GM12878 (cell line): ENCODE measurements at regions not wholly inside any gene's neighbourhood (a gene's known extent, or its start where the extent isn't known, plus 50 kb on each side); places are given as distances from the start of the nearest gene placed in this dataset.

ENCODE experiments used
- ATAC-seq: fragments of 200-7000 bp; cut with Tn5 transposase; 3 replicates; pipeline ENCODE4 v1.9.1; 2020; ENCODE audit warnings: mild to moderate bottlenecking, moderate library complexity
- BruUV-seq: library from RNA; stranded (reverse); fragments of 400-500 nt; replicated peaks from 2 replicates; lab custom pipeline; 2021; lab: Mats Ljungman, UMichigan
- CTCF ChIA-PET: fragments of 300-600 bp; sonication (Branson Sonifier 250); formaldehyde crosslinking; extraction: SDS; loops from one replicate; lab custom pipeline; 2021; ENCODE audit warnings: inconsistent platforms; lab: Yijun Ruan, JAX
- POLR2A ChIA-PET: fragments of 350-600 bp; formaldehyde crosslinking; extraction: SDS; loops from one replicate; lab custom pipeline; 2021; ENCODE audit warnings: inconsistent platforms; lab: Charles Lee
- RAD21 ChIA-PET: fragments of 300-600 bp; sonication (Branson Sonifier 250); formaldehyde crosslinking; loops from one replicate; lab custom pipeline; 2023; ENCODE audit warnings: antibody characterized with exemption; ENCODE audit not compliant: unreplicated experiment; lab: Charles Lee
- SMC1A ChIA-PET: fragments of 300-600 bp; sonication (Branson Sonifier 250); formaldehyde crosslinking; loops from one replicate; lab custom pipeline; 2023; ENCODE audit not compliant: unreplicated experiment, uncharacterized antibody; lab: Charles Lee
- DNase-seq: peaks from one replicate; pipeline ENCODE4 v3.0.0-alpha.2; 2011; ENCODE audit warnings: low read depth, low spot score
- FAIRE-seq: peaks from 3 replicates; lab custom pipeline; 2011; peaks lifted over from hg19 to GRCh38; lab: Jason Lieb, UNC
- H2AFZ ChIP-seq: 2 replicates; pipeline ENCODE4 v1.6.0; 2011; ENCODE audit warnings: low read depth, low read length, control low read depth; ENCODE audit not compliant: control insufficient read depth
- H3K27ac ChIP-seq: 2 replicates; pipeline ENCODE4 v1.5.1; 2011; ENCODE audit warnings: control low read depth; ENCODE audit not compliant: control insufficient read depth, insufficient read depth
- H3K27me3 ChIP-seq, 2 experiments: replicated peaks in 1 of 2; 2 replicates each; pipeline versions ENCODE4 v1.6.0 to v1.6.1; 2011; ENCODE audit warnings: low read length in 1 of 2; ENCODE audit not compliant: control insufficient read depth in 2 of 2, insufficient read depth in 2 of 2
- H3K36me3 ChIP-seq, 2 experiments: 2 replicates each; pipeline ENCODE4 v1.5.1; 2011; ENCODE audit warnings: low read length in 1 of 2; ENCODE audit not compliant: control insufficient read depth in 2 of 2, insufficient read depth in 2 of 2
- H3K4me1 ChIP-seq: 2 replicates; pipeline ENCODE4 v1.6.1; 2011; ENCODE audit warnings: mild to moderate bottlenecking, low read length, moderate library complexity, mixed read lengths; ENCODE audit not compliant: control insufficient read depth, insufficient read depth
- H3K4me2 ChIP-seq: 2 replicates; pipeline ENCODE4 v1.6.0; 2011; ENCODE audit warnings: control low read depth; ENCODE audit not compliant: control insufficient read depth, insufficient read depth
- H3K4me3 ChIP-seq: fragments of 200-600 bp; sonication (generic); 2 replicates; pipeline ENCODE4 v1.5.1; 2016
- H3K79me2 ChIP-seq: 2 replicates; pipeline ENCODE4 v1.6.0; 2011; ENCODE audit warnings: low read length; ENCODE audit not compliant: control insufficient read depth, insufficient read depth
- H3K9ac ChIP-seq: 2 replicates; pipeline ENCODE4 v1.8.0; 2011; ENCODE audit warnings: low read length, control low read depth, mixed read lengths; ENCODE audit not compliant: control insufficient read depth, insufficient read depth
- H3K9me3 ChIP-seq: replicated peaks from 3 replicates; pipeline ENCODE4 v1.5.1; 2011; ENCODE audit warnings: mild to moderate bottlenecking, low read length; ENCODE audit not compliant: control insufficient read depth, insufficient read depth
- H4K20me1 ChIP-seq: 2 replicates; pipeline ENCODE4 v1.6.0; 2011; ENCODE audit not compliant: control insufficient read depth, insufficient read depth
- EZH2 ChIP-seq: IDR thresholded peaks from 2 replicates; pipeline ENCODE4 v1.6.1; 2012; ENCODE audit warnings: low read depth, mild to moderate bottlenecking, control low read depth, inconsistent platforms, low read length, borderline replicate concordance; ENCODE audit not compliant: control insufficient read depth
- GABPA ChIP-seq: IDR thresholded peaks from 2 replicates; pipeline ENCODE4 v1.6.1; 2014; ENCODE audit warnings: antibody characterized with exemption, low read depth, mild to moderate bottlenecking, inconsistent platforms
- HCFC1 ChIP-seq: fragments of 150-350 bp; IDR thresholded peaks from 2 replicates; pipeline ENCODE4 v1.6.1; 2014; ENCODE audit warnings: low read length
- KDM1A ChIP-seq: fragments of 200-600 bp; sonication (generic); IDR thresholded peaks from 2 replicates; pipeline ENCODE4 v1.6.1; 2016; ENCODE audit warnings: borderline replicate concordance
- MEF2B ChIP-seq: fragments of 450-650 bp; IDR thresholded peaks from 2 replicates; pipeline ENCODE4 v1.6.1; 2018; ENCODE audit warnings: mild to moderate bottlenecking, moderate library complexity; ENCODE audit not compliant: partially characterized antibody, poor library complexity, severe bottlenecking
- MLLT1 ChIP-seq: fragments of 450-650 bp; IDR thresholded peaks from 2 replicates; pipeline ENCODE4 v1.6.1; 2016; ENCODE audit warnings: mild to moderate bottlenecking
- MXI1 ChIP-seq: fragments of 150-350 bp; IDR thresholded peaks from 2 replicates; pipeline ENCODE4 v1.6.1; 2011; ENCODE audit warnings: low read depth, mild to moderate bottlenecking, inconsistent platforms, low read length, improper control_type of control experiment
- NBN ChIP-seq: fragments of 450-650 bp; IDR thresholded peaks from 2 replicates; pipeline ENCODE4 v1.6.1; 2016
- PBX3 ChIP-seq: IDR thresholded peaks from 2 replicates; pipeline ENCODE4 v1.6.1; 2011; ENCODE audit warnings: mild to moderate bottlenecking, low read depth, low read length, moderate library complexity; ENCODE audit not compliant: insufficient replicate concordance
- RB1 ChIP-seq: fragments of 450-650 bp; formaldehyde crosslinking; IDR thresholded peaks from 2 replicates; pipeline ENCODE4 v1.6.1; 2017; ENCODE audit warnings: mild to moderate bottlenecking, borderline replicate concordance
- RCOR1 ChIP-seq: conservative IDR thresholded peaks from 2 replicates; pipeline ENCODE4 v1.6.1; 2012; ENCODE audit warnings: low read depth, low read length, improper control_type of control experiment
- RUNX3 ChIP-seq: IDR thresholded peaks from 2 replicates; pipeline ENCODE4 v1.6.1; 2012; ENCODE audit warnings: low read length, inconsistent platforms
- ZNF274 ChIP-seq: IDR thresholded peaks from one replicate; pipeline ENCODE4 v1.8.0; 2011; ENCODE audit not compliant: insufficient read length, insufficient read depth
- ZSCAN29 ChIP-seq: fragments of 450-650 bp; IDR thresholded peaks from 2 replicates; pipeline ENCODE4 v1.6.1; 2017; ENCODE audit warnings: mild to moderate bottlenecking, moderate library complexity
- WGBS: methylation state at CpG from one replicate; pipeline ENCODE4 v1.1.6; 2016; ENCODE audit warnings: low lambda C conversion rate; ENCODE audit not compliant: insufficient replicate concordance, insufficient coverage; ENCODE audit errors: missing lambda C conversion rate; 5-methylcytosine and 5-hydroxymethylcytosine counted together
- in situ Hi-C: fragments of 300-500 bp; cut with MboI; formaldehyde crosslinking; loops from 9 replicates; pipeline ENCODE4 v1.14.3; 2018; ENCODE audit warnings: mixed read lengths
- intact Hi-C: fragments of 100-400 bp; cut with micrococcal nuclease; formaldehyde crosslinking; loops from one replicate; pipeline ENCODE4 v1.14.2; 2022; ENCODE audit not compliant: unreplicated experiment

- H3K9ac ChIP-seq = no peak overlapping the region
- no peak for DNase-seq
- intact Hi-C loops = no loop called here
- no TSS peak for BruUV-seq
- ChIA-PET SMC1A (no interaction called here), CTCF (interaction anchor here (1.0 kb wide), 1 partner anchor 27 kb away, joined by 3 read pairs; no protein-coding TSS in a partner anchor), RAD21 (no interaction called here)
- no peaks in the 10 kb centered on the region for H3K36me3 ChIP-seq
- no peaks in the 10 kb centered on the region for H3K27me3 ChIP-seq
- 48% methylated on average over 7 of the region's 7 CpGs for WGBS
- no peak overlapping the region for H3K4me2 ChIP-seq
- no peaks in the 10 kb centered on the region for H3K79me2 ChIP-seq
- FAIRE-seq = no peak
- no peak overlapping the region for H3K4me3 ChIP-seq
- no peak for TF ChIP-seq RCOR1
- no peak for TF ChIP-seq MXI1
- no peak for TF ChIP-seq GABPA
- TF ChIP-seq MEF2B = no peak
- no peak for TF ChIP-seq EZH2
- no peak for TF ChIP-seq ZSCAN29
- no peak for TF ChIP-seq HCFC1
- TF ChIP-seq NBN = no peak
- no peak for TF ChIP-seq KDM1A
- no peak for TF ChIP-seq MLLT1
- no peak for TF ChIP-seq RB1
- no peak for TF ChIP-seq ZNF274
- no peak for TF ChIP-seq RUNX3
- no peak for TF ChIP-seq PBX3
- TF ChIP-seq, all 136 proteins: peak for 0
- H3K27ac ChIP-seq = no peak overlapping the region
- no peaks in the 10 kb centered on the region for H4K20me1 ChIP-seq
- H3K4me1 ChIP-seq = no peaks in the 10 kb centered on the region
- ATAC-seq = no peak
- POLR2A ChIA-PET = no interaction called here
- H2AFZ ChIP-seq = no peak overlapping the region
- no peaks in the 10 kb centered on the region for H3K9me3 ChIP-seq
- in situ Hi-C loops = loop anchor here (25.0 kb wide), 1 partner anchor 1422 kb away; no protein-coding TSS in a partner anchor
These were observed 945.8 kb downstream of the KCNJ2 start for GRCh38 chr17:71114911-71115668.
